WTC11 (cell line): ENCODE measurements at regions not wholly inside any gene's neighbourhood (a gene's known extent, or its start where the extent isn't known, plus 50 kb on each side); places are given as distances from the start of the nearest gene placed in this dataset.

Experiments
- ATAC-seq: fragments of 200-7000 bp; cut with Tn5 transposase; 2 replicates; pipeline ENCODE4 v1.10.0; 2021; ENCODE audit warnings: mild to moderate bottlenecking, moderate library complexity
- CTCF ChIA-PET: fragments of 300-600 bp; sonication (Branson Sonifier 250); formaldehyde crosslinking; loops from one replicate; lab custom pipeline; 2021; ENCODE audit warnings: antibody characterized with exemption; lab: Charles Lee
- POLR2A ChIA-PET: fragments of 350-600 bp; sonication (Branson Sonifier 250); formaldehyde crosslinking; loops from one replicate; lab custom pipeline; 2021; ENCODE audit warnings: antibody characterized with exemption; lab: Charles Lee
- DNase-seq: peaks from one replicate; pipeline ENCODE4 v3.0.0; 2021; ENCODE audit warnings: low spot score
- H3K27ac Mint-ChIP-seq: 2 replicates; pipeline ENCODE4 v1.8.0; 2021; ENCODE audit warnings: mixed read lengths
- H3K27me3 Mint-ChIP-seq: 2 replicates; pipeline ENCODE4 v1.8.0; 2021; ENCODE audit warnings: low read depth, mild to moderate bottlenecking, moderate library complexity, mixed read lengths
- H3K36me3 Mint-ChIP-seq: 2 replicates; pipeline ENCODE4 v1.8.0; 2021; ENCODE audit warnings: mixed read lengths
- H3K4me1 Mint-ChIP-seq: 2 replicates; pipeline ENCODE4 v1.8.0; 2022; ENCODE audit warnings: mixed read lengths
- H3K4me3 Mint-ChIP-seq: 2 replicates; pipeline ENCODE4 v1.8.0; 2021; ENCODE audit warnings: mild to moderate bottlenecking, moderate library complexity, mixed read lengths
- H3K9me3 Mint-ChIP-seq: 2 replicates; pipeline ENCODE4 v1.8.0; 2021; ENCODE audit warnings: mixed read lengths
- ATF1 ChIP-seq: sonication (generic); formaldehyde crosslinking; IDR thresholded peaks from 2 replicates; pipeline ENCODE4 v1.8.1; 2023; ENCODE audit warnings: mild to moderate bottlenecking, moderate library complexity, missing genetic modification reagents
- ESRRA ChIP-seq: sonication (generic); formaldehyde crosslinking; IDR thresholded peaks from 2 replicates; pipeline ENCODE4 v1.8.1; 2022; ENCODE audit warnings: mild to moderate bottlenecking, missing genetic modification reagents, borderline replicate concordance
- FOXP4 ChIP-seq: sonication (generic); formaldehyde crosslinking; IDR thresholded peaks from 2 replicates; pipeline ENCODE4 v1.8.0; 2022; ENCODE audit warnings: mild to moderate bottlenecking, missing genetic modification reagents
- JUN ChIP-seq: sonication (generic); formaldehyde crosslinking; IDR thresholded peaks from 2 replicates; pipeline ENCODE4 v1.8.0; 2023; ENCODE audit warnings: mild to moderate bottlenecking, missing genetic modification reagents
- NFYB ChIP-seq: sonication (generic); formaldehyde crosslinking; conservative IDR thresholded peaks from 2 replicates; pipeline ENCODE4 v1.8.0; 2022; ENCODE audit warnings: low read depth, missing genetic modification reagents
- NR3C1 ChIP-seq: sonication (generic); formaldehyde crosslinking; conservative IDR thresholded peaks from 2 replicates; pipeline ENCODE4 v1.8.1; 2023; ENCODE audit warnings: low read depth, mild to moderate bottlenecking, missing genetic modification reagents
- PRRX2 ChIP-seq: fragments of 250-450 bp; sonication (Bioruptor Pico); IDR thresholded peaks from 2 replicates; pipeline ENCODE4 v1.8.0; 2021; ENCODE audit warnings: mild to moderate bottlenecking
- RELA ChIP-seq: sonication (generic); formaldehyde crosslinking; IDR thresholded peaks from 2 replicates; pipeline ENCODE4 v1.8.1; 2022; ENCODE audit warnings: missing genetic modification reagents, mild to moderate bottlenecking, borderline replicate concordance
- SMAD3 ChIP-seq: sonication (generic); formaldehyde crosslinking; IDR thresholded peaks from 2 replicates; pipeline ENCODE4 v1.8.0; 2022; ENCODE audit warnings: missing genetic modification reagents, mild to moderate bottlenecking, borderline replicate concordance
- SOX15 ChIP-seq: fragments of 250-450 bp; sonication (Bioruptor Pico); IDR thresholded peaks from 2 replicates; pipeline ENCODE4 v1.9.0; 2021; ENCODE audit warnings: mild to moderate bottlenecking
- STAT6 ChIP-seq: sonication (generic); formaldehyde crosslinking; conservative IDR thresholded peaks from 2 replicates; pipeline ENCODE4 v1.8.1; 2023; ENCODE audit warnings: mild to moderate bottlenecking, low read depth, missing genetic modification reagents, moderate library complexity
- ZNF232 ChIP-seq: sonication (generic); formaldehyde crosslinking; IDR thresholded peaks from 2 replicates; pipeline ENCODE4 v1.8.0; 2022; ENCODE audit warnings: mild to moderate bottlenecking, missing genetic modification reagents
- ZNF396 ChIP-seq: fragments of 250-450 bp; sonication (Bioruptor Pico); IDR thresholded peaks from 2 replicates; pipeline ENCODE4 v1.8.0; 2021; ENCODE audit warnings: mild to moderate bottlenecking, moderate library complexity, borderline replicate concordance
- ZNF423 ChIP-seq: fragments of 250-450 bp; sonication (Bioruptor Pico); IDR thresholded peaks from 2 replicates; pipeline ENCODE4 v2.1.2; 2022; ENCODE audit warnings: mild to moderate bottlenecking, moderate library complexity
- TF ChIP-seq, protein P1 (sequence below): sonication (generic); formaldehyde crosslinking; IDR thresholded peaks from 2 replicates; pipeline ENCODE4 v1.8.1; 2022; ENCODE audit warnings: low read depth, mild to moderate bottlenecking, moderate library complexity, missing genetic modification reagents, borderline replicate concordance
- TF ChIP-seq, protein P2 (sequence below): sonication (generic); formaldehyde crosslinking; IDR thresholded peaks from 2 replicates; pipeline ENCODE4 v1.8.1; 2023; ENCODE audit warnings: mild to moderate bottlenecking, missing genetic modification reagents, moderate library complexity
- TF ChIP-seq, protein P3 (sequence below): sonication (generic); formaldehyde crosslinking; IDR thresholded peaks from 2 replicates; pipeline ENCODE4 v1.8.0; 2023; ENCODE audit warnings: missing genetic modification reagents, mild to moderate bottlenecking, borderline replicate concordance
- TF ChIP-seq, protein P4 (sequence below): sonication (generic); formaldehyde crosslinking; IDR thresholded peaks from 2 replicates; pipeline ENCODE4 v1.8.0; 2022; ENCODE audit warnings: mild to moderate bottlenecking, missing genetic modification reagents

DNA sequence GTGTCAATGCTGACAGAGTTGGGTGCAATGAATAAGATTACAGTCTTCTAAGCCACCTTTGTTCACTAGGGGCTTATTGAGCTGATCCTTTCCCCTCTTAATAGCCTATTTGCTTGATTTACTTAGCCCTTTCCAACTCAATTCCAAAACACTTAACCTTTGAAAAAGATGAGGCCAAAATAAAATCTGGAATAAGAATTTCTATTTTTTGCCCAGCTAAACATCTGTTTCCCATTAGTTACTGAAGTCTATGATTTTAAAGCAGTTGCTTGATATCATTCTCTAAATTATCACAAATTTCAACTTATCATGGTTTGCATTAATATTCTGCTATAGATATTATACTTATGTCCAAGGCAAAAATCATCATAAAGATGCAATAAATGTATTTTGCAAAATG lies 1272.0 kb upstream of the ACO1 start:
- Mint-ChIP-seq H3K36me3 (no peaks in the 10 kb centered on the region), H3K4me1 (0 out of 2 replicates have a peak, but pooled peaks cover 2% of the 10 kb centered on the region), H3K27ac (no peak overlapping the region), H3K9me3 (peaks cover 12% of the 10 kb centered on the region), H3K27me3 (no peaks in the 10 kb centered on the region), H3K4me3 (no peak overlapping the region)
- POLR2A ChIA-PET: no interaction called here
- TF ChIP-seq FOXP4 (CRISPR knock-in tag) (no peak), RELA (CRISPR knock-in tag) (no peak), NFYB (CRISPR knock-in tag) (no peak), ZNF396 (CRISPR knock-in tag) (no peak), NR3C1 (CRISPR knock-in tag) (no peak), STAT6 (CRISPR knock-in tag) (no peak), JUN (CRISPR knock-in tag) (no peak), ATF1 (CRISPR knock-in tag) (no peak), PRRX2 (CRISPR knock-in tag) (no peak), ZNF423 (CRISPR knock-in tag) (no peak), SOX15 (CRISPR knock-in tag) (no peak), SMAD3 (no peak), ZNF232 (CRISPR knock-in tag) (no peak), ESRRA (CRISPR knock-in tag) (no peak)
- TF ChIP-seq, protein P1, sequence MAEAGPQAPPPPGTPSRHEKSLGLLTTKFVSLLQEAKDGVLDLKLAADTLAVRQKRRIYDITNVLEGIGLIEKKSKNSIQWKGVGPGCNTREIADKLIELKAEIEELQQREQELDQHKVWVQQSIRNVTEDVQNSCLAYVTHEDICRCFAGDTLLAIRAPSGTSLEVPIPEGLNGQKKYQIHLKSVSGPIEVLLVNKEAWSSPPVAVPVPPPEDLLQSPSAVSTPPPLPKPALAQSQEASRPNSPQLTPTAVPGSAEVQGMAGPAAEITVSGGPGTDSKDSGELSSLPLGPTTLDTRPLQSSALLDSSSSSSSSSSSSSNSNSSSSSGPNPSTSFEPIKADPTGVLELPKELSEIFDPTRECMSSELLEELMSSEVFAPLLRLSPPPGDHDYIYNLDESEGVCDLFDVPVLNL: no peak
- TF ChIP-seq, protein P2, sequence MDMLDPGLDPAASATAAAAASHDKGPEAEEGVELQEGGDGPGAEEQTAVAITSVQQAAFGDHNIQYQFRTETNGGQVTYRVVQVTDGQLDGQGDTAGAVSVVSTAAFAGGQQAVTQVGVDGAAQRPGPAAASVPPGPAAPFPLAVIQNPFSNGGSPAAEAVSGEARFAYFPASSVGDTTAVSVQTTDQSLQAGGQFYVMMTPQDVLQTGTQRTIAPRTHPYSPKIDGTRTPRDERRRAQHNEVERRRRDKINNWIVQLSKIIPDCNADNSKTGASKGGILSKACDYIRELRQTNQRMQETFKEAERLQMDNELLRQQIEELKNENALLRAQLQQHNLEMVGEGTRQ: no peak
- TF ChIP-seq, protein P3, sequence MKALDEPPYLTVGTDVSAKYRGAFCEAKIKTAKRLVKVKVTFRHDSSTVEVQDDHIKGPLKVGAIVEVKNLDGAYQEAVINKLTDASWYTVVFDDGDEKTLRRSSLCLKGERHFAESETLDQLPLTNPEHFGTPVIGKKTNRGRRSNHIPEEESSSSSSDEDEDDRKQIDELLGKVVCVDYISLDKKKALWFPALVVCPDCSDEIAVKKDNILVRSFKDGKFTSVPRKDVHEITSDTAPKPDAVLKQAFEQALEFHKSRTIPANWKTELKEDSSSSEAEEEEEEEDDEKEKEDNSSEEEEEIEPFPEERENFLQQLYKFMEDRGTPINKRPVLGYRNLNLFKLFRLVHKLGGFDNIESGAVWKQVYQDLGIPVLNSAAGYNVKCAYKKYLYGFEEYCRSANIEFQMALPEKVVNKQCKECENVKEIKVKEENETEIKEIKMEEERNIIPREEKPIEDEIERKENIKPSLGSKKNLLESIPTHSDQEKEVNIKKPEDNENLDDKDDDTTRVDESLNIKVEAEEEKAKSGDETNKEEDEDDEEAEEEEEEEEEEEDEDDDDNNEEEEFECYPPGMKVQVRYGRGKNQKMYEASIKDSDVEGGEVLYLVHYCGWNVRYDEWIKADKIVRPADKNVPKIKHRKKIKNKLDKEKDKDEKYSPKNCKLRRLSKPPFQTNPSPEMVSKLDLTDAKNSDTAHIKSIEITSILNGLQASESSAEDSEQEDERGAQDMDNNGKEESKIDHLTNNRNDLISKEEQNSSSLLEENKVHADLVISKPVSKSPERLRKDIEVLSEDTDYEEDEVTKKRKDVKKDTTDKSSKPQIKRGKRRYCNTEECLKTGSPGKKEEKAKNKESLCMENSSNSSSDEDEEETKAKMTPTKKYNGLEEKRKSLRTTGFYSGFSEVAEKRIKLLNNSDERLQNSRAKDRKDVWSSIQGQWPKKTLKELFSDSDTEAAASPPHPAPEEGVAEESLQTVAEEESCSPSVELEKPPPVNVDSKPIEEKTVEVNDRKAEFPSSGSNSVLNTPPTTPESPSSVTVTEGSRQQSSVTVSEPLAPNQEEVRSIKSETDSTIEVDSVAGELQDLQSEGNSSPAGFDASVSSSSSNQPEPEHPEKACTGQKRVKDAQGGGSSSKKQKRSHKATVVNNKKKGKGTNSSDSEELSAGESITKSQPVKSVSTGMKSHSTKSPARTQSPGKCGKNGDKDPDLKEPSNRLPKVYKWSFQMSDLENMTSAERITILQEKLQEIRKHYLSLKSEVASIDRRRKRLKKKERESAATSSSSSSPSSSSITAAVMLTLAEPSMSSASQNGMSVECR (CRISPR knock-in tag): no peak
- TF ChIP-seq, protein P4, sequence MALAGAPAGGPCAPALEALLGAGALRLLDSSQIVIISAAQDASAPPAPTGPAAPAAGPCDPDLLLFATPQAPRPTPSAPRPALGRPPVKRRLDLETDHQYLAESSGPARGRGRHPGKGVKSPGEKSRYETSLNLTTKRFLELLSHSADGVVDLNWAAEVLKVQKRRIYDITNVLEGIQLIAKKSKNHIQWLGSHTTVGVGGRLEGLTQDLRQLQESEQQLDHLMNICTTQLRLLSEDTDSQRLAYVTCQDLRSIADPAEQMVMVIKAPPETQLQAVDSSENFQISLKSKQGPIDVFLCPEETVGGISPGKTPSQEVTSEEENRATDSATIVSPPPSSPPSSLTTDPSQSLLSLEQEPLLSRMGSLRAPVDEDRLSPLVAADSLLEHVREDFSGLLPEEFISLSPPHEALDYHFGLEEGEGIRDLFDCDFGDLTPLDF (CRISPR knock-in tag): no peak
- CTCF ChIA-PET: no interaction called here
- no peak for ATAC-seq
- no peak for DNase-seq
